NCI-H2029 treated with DMSO at 0.1 percent for 48 hours (cell line): ENCODE measurements at regions not wholly inside any gene's neighbourhood (a gene's known extent, or its start where the extent isn't known, plus 50 kb on each side); places are given as distances from the start of the nearest gene placed in this dataset.
"Not testable (repeated sequence)": the region's sequence is repeated elsewhere in the genome, so short reads cannot be mapped to it uniquely, and the experiment has no call there.

Experiments
- DNase-seq: peaks from one replicate; lab custom pipeline; 2025; lab: John Stamatoyannopoulos, UW

GRCh38 chr5:25399878-25400480 is 755.2 kb upstream of the CDH10 start:
- DNase-seq, result no peak

GRCh38 chr5:25393957-25394356 is 749.2 kb upstream of the CDH10 start:
- no peak for DNase-seq

- DNase-seq, result no peak
These were observed 748.5 kb upstream of the CDH10 start for GRCh38 chr5:25393256-25393655.

- DNase-seq, result no peak
These were observed 743.2 kb upstream of the CDH10 start for GRCh38 chr5:25387953-25388352.

- no peak for DNase-seq
These were observed 718.0 kb upstream of the CDH10 start for GRCh38 chr5:25362799-25363198.

- no peak for DNase-seq
These were observed 714.1 kb upstream of the CDH10 start for GRCh38 chr5:25358919-25359318.

- no peak for DNase-seq
These were observed 712.8 kb upstream of the CDH10 start for GRCh38 chr5:25357605-25358004.

- DNase-seq, result no peak
These were observed 705.0 kb upstream of the CDH10 start for GRCh38 chr5:25349746-25350145.

GRCh38 chr5:25345240-25345771 is 700.5 kb upstream of the CDH10 start:
- DNase-seq, result no peak

- no peak for DNase-seq
These were observed 694.8 kb upstream of the CDH10 start for GRCh38 chr5:25339541-25339940.

GRCh38 chr5:25334350-25334749 is 689.6 kb upstream of the CDH10 start:
- DNase-seq, result no peak

- DNase-seq, result no peak
These were observed 685.9 kb upstream of the CDH10 start for GRCh38 chr5:25330721-25331120.

- no peak for DNase-seq
These were observed 682.4 kb upstream of the CDH10 start for GRCh38 chr5:25327172-25327571.

- DNase-seq, result no peak
These were observed 657.1 kb upstream of the CDH10 start for GRCh38 chr5:25301836-25302235.

GRCh38 chr5:25295067-25295466 is 650.3 kb upstream of the CDH10 start:
- no peak for DNase-seq

- DNase-seq, result not testable (repeated sequence)
These were observed 645.0 kb upstream of the CDH10 start for GRCh38 chr5:25289766-25290165.

GRCh38 chr5:25286319-25286718 is 641.5 kb upstream of the CDH10 start:
- no peak for DNase-seq

GRCh38 chr5:25285136-25285535 is 640.4 kb upstream of the CDH10 start:
- no peak for DNase-seq

GRCh38 chr5:25263507-25263906 is 618.7 kb upstream of the CDH10 start:
- not testable (repeated sequence) for DNase-seq

GRCh38 chr5:25262221-25262620 is 617.4 kb upstream of the CDH10 start:
- no peak for DNase-seq

GRCh38 chr5:25255128-25255527 is 610.4 kb upstream of the CDH10 start:
- no peak for DNase-seq

GRCh38 chr5:25241981-25242380 is 597.2 kb upstream of the CDH10 start:
- DNase-seq, result no peak

- DNase-seq, result not testable (repeated sequence)
These were observed 593.9 kb upstream of the CDH10 start for GRCh38 chr5:25238720-25239119.

- no peak for DNase-seq
These were observed 579.7 kb upstream of the CDH10 start for GRCh38 chr5:25224316-25224982.
